GM23338 (cell line): ENCODE measurements at regions not wholly inside any gene's neighbourhood (a gene's known extent, or its start where the extent isn't known, plus 50 kb on each side); places are given as distances from the start of the nearest gene placed in this dataset.

Source experiments
- ATAC-seq: fragments of 200-7000 bp; cut with Tn5 transposase; 3 replicates; pipeline ENCODE4 v1.9.1; 2020
- DNase-seq: peaks from one replicate; pipeline ENCODE4 v3.0.0-alpha.2; 2015; ENCODE audit warnings: low spot score
- H2AFZ ChIP-seq: fragments of 200-600 bp; sonication (generic); 2 replicates; pipeline ENCODE4 v1.8.0; 2016; ENCODE audit warnings: antibody characterized with exemption, mild to moderate bottlenecking, moderate library complexity
- H3F3A ChIP-seq: fragments of 200-600 bp; sonication (generic); replicated peaks from 2 replicates; pipeline ENCODE4 v1.8.0; 2017; ENCODE audit warnings: antibody characterized with exemption, mixed run types, low read depth
- H3K27ac ChIP-seq: fragments of 200-600 bp; sonication (generic); 2 replicates; pipeline ENCODE4 v1.6.1; 2016; ENCODE audit warnings: low read depth
- H3K27me3 ChIP-seq: fragments of 200-600 bp; sonication (generic); 2 replicates; pipeline ENCODE4 v1.8.0; 2016; ENCODE audit warnings: mild to moderate bottlenecking, mixed run types, moderate library complexity; ENCODE audit not compliant: insufficient read depth
- H3K36me3 ChIP-seq: fragments of 200-600 bp; sonication (generic); 2 replicates; pipeline ENCODE4 v1.8.0; 2016; ENCODE audit warnings: mild to moderate bottlenecking; ENCODE audit not compliant: insufficient read depth
- H3K4me1 ChIP-seq: fragments of 200-600 bp; sonication (generic); 2 replicates; pipeline ENCODE4 v1.8.0; 2016; ENCODE audit warnings: mild to moderate bottlenecking, moderate library complexity; ENCODE audit not compliant: insufficient read depth
- H3K4me2 ChIP-seq: fragments of 200-600 bp; sonication (generic); 2 replicates; pipeline ENCODE4 v1.7.1; 2017; ENCODE audit warnings: mixed run types
- H3K4me3 ChIP-seq: fragments of 200-600 bp; sonication (generic); 2 replicates; pipeline ENCODE4 v1.6.1; 2016; ENCODE audit warnings: mixed run types
- H3K79me2 ChIP-seq: fragments of 200-600 bp; sonication (generic); replicated peaks from 2 replicates; pipeline ENCODE4 v1.8.0; 2017; ENCODE audit warnings: mild to moderate bottlenecking; ENCODE audit not compliant: insufficient read depth
- H3K9me2 ChIP-seq: fragments of 200-600 bp; sonication (generic); 2 replicates; pipeline ENCODE4 v1.8.0; 2017; ENCODE audit not compliant: insufficient read depth
- H4K20me1 ChIP-seq: fragments of 200-600 bp; sonication (generic); replicated peaks from 2 replicates; pipeline ENCODE4 v1.8.0; 2017; ENCODE audit warnings: mild to moderate bottlenecking; ENCODE audit not compliant: insufficient read depth
- H3K27ac Mint-ChIP-seq: 2 replicates; pipeline ENCODE4 v1.8.0; 2020; ENCODE audit warnings: inconsistent platforms, mild to moderate bottlenecking, moderate library complexity, mixed read lengths
- H3K27me3 Mint-ChIP-seq: 3 replicates; pipeline ENCODE4 v1.8.0; 2022; ENCODE audit warnings: low read depth, mild to moderate bottlenecking, moderate library complexity, mixed read lengths, inconsistent platforms; ENCODE audit not compliant: insufficient read depth, poor library complexity
- H3K36me3 Mint-ChIP-seq: 3 replicates; pipeline ENCODE4 v1.8.0; 2021; ENCODE audit warnings: low read depth, mild to moderate bottlenecking, inconsistent platforms, moderate library complexity, mixed read lengths
- H3K4me1 Mint-ChIP-seq: 3 replicates; pipeline ENCODE4 v1.8.0; 2020; ENCODE audit warnings: mild to moderate bottlenecking, inconsistent platforms, mixed read lengths
- H3K4me3 Mint-ChIP-seq: 3 replicates; pipeline ENCODE4 v1.8.0; 2021; ENCODE audit warnings: moderate library complexity, mild to moderate bottlenecking, inconsistent platforms, mixed read lengths
- H3K9me3 Mint-ChIP-seq: 3 replicates; pipeline ENCODE4 v1.8.0; 2020; ENCODE audit warnings: moderate library complexity, mild to moderate bottlenecking, inconsistent platforms, mixed read lengths
- CREB1 ChIP-seq: fragments of 250-450 bp; sonication (Bioruptor Pico); IDR thresholded peaks from 2 replicates; pipeline ENCODE4 v1.5.0; 2020; ENCODE audit warnings: low read depth, mild to moderate bottlenecking, moderate library complexity
- JUNB ChIP-seq: IDR thresholded peaks from one replicate; pipeline ENCODE4 v1.6.1; 2016; ENCODE audit warnings: antibody characterized with exemption; ENCODE audit not compliant: unreplicated experiment
- NANOG ChIP-seq: IDR thresholded peaks from 2 replicates; pipeline ENCODE4 v1.6.1; 2016; ENCODE audit warnings: antibody characterized with exemption, borderline replicate concordance
- POLR2AphosphoS5 ChIP-seq: IDR thresholded peaks from 2 replicates; pipeline ENCODE4 v1.6.1; 2016; ENCODE audit warnings: antibody characterized with exemption, low read depth
- STAT1 ChIP-seq: IDR thresholded peaks from one replicate; pipeline ENCODE4 v1.6.1; 2016; ENCODE audit warnings: antibody characterized with exemption; ENCODE audit not compliant: unreplicated experiment
- TF ChIP-seq, protein P1 (sequence below): IDR thresholded peaks from one replicate; pipeline ENCODE4 v1.6.1; 2018; ENCODE audit warnings: antibody characterized with exemption; ENCODE audit not compliant: unreplicated experiment
- TF ChIP-seq, protein P2 (sequence below), 2 experiments: fragments of 200-600 bp in 1 of 2; sonication (generic) in 1 of 2; conservative IDR thresholded peaks; 2 replicates each; pipeline versions ENCODE4 v1.5.1 to v1.6.1; 2016 to 2017; ENCODE audit warnings: antibody characterized with exemption in 2 of 2, low read depth in 2 of 2, mild to moderate bottlenecking in 2 of 2, moderate library complexity in 1 of 2
- TF ChIP-seq, protein P3 (sequence below): IDR thresholded peaks from 2 replicates; pipeline ENCODE4 v1.6.1; 2016; ENCODE audit warnings: antibody characterized with exemption

DNA sequence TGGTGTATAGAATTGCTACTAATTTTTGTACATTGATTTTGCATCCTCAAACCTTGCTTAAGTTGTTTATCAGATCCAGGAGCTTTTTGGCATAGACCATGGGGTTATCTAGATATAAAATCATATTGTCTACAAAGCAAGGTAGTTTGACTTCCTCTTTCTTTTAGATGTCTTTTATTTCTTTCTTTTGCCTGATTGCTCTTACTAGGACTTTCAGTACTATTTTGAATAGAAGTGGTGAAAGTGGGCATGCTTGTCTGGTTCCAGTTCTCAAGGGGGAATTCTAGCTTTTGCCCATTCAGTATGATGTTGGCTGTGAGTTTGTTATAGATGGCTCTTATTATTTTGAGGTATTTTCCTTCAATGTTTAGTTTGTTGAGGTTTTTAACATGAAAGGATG lies 187.9 kb upstream of the LCORL start (continued):
- TF ChIP-seq, protein P1, sequence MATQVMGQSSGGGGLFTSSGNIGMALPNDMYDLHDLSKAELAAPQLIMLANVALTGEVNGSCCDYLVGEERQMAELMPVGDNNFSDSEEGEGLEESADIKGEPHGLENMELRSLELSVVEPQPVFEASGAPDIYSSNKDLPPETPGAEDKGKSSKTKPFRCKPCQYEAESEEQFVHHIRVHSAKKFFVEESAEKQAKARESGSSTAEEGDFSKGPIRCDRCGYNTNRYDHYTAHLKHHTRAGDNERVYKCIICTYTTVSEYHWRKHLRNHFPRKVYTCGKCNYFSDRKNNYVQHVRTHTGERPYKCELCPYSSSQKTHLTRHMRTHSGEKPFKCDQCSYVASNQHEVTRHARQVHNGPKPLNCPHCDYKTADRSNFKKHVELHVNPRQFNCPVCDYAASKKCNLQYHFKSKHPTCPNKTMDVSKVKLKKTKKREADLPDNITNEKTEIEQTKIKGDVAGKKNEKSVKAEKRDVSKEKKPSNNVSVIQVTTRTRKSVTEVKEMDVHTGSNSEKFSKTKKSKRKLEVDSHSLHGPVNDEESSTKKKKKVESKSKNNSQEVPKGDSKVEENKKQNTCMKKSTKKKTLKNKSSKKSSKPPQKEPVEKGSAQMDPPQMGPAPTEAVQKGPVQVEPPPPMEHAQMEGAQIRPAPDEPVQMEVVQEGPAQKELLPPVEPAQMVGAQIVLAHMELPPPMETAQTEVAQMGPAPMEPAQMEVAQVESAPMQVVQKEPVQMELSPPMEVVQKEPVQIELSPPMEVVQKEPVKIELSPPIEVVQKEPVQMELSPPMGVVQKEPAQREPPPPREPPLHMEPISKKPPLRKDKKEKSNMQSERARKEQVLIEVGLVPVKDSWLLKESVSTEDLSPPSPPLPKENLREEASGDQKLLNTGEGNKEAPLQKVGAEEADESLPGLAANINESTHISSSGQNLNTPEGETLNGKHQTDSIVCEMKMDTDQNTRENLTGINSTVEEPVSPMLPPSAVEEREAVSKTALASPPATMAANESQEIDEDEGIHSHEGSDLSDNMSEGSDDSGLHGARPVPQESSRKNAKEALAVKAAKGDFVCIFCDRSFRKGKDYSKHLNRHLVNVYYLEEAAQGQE = no peak
- TF ChIP-seq, protein P2, sequence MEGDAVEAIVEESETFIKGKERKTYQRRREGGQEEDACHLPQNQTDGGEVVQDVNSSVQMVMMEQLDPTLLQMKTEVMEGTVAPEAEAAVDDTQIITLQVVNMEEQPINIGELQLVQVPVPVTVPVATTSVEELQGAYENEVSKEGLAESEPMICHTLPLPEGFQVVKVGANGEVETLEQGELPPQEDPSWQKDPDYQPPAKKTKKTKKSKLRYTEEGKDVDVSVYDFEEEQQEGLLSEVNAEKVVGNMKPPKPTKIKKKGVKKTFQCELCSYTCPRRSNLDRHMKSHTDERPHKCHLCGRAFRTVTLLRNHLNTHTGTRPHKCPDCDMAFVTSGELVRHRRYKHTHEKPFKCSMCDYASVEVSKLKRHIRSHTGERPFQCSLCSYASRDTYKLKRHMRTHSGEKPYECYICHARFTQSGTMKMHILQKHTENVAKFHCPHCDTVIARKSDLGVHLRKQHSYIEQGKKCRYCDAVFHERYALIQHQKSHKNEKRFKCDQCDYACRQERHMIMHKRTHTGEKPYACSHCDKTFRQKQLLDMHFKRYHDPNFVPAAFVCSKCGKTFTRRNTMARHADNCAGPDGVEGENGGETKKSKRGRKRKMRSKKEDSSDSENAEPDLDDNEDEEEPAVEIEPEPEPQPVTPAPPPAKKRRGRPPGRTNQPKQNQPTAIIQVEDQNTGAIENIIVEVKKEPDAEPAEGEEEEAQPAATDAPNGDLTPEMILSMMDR (conservative IDR thresholded peaks at IDR 0.05; ENCODE audit: low read depth in 2 of 2) = no peak
- no peak for TF ChIP-seq STAT1
- no peak for TF ChIP-seq POLR2AphosphoS5

DNA sequence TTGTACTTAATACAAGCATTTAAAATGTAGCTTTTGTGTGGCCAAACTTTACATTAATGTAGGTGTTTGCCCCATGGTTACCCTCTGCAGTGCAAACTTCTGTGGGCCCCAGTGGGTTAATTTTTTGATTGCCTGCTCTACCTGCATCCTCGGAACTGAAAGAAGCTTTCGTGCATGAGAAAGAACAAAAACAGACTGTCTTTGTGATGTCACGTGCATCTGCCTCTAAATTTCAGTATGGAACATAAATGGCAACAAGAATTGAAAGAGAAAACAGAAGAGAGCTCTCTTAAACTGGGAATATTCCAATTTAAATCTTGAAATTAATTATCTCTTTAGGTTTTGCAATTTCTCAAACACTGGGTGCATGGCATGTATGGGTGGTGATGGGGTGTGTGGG lies 182.4 kb upstream of the LCORL start:
- Histone ChIP-seq H3F3A (no peaks in the 10 kb centered on the region), H3K4me2 (no peak overlapping the region), H3K27ac (no peak overlapping the region), H3K27me3 (no peaks in the 10 kb centered on the region), H3K9me2 (peaks cover 1% of the 10 kb centered on the region; the same call in 1 of the 2 replicates), H3K4me3 (no peak overlapping the region), H3K36me3 (no peaks in the 10 kb centered on the region), H2AFZ (peak overlapping the region; percentile 23), H3K79me2 (no peaks in the 10 kb centered on the region), H4K20me1 (no peaks in the 10 kb centered on the region; the same call in 1 of the 2 replicates), H3K4me1 (no peaks in the 10 kb centered on the region)
- no peaks in the 10 kb centered on the region for H3K4me1 Mint-ChIP-seq
- DNase-seq (no peak), ATAC-seq (no peak)
- no peak overlapping the region for H3K27ac Mint-ChIP-seq
- H3K4me3 Mint-ChIP-seq = no peak overlapping the region
- H3K27me3 Mint-ChIP-seq = peaks cover 1% of the 10 kb centered on the region
- H3K9me3 Mint-ChIP-seq = no peaks in the 10 kb centered on the region
- H3K36me3 Mint-ChIP-seq = no peaks in the 10 kb centered on the region
- TF ChIP-seq, protein P1 = no peak
- TF ChIP-seq, protein P3, sequence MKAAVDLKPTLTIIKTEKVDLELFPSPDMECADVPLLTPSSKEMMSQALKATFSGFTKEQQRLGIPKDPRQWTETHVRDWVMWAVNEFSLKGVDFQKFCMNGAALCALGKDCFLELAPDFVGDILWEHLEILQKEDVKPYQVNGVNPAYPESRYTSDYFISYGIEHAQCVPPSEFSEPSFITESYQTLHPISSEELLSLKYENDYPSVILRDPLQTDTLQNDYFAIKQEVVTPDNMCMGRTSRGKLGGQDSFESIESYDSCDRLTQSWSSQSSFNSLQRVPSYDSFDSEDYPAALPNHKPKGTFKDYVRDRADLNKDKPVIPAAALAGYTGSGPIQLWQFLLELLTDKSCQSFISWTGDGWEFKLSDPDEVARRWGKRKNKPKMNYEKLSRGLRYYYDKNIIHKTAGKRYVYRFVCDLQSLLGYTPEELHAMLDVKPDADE = no peak
- TF ChIP-seq CREB1 (CRISPR knock-in tag) = no peak
- TF ChIP-seq POLR2AphosphoS5 = no peak
- no peak for TF ChIP-seq NANOG
- no peak for TF ChIP-seq JUNB
- TF ChIP-seq, protein P2 (conservative IDR thresholded peaks at IDR 0.05; ENCODE audit: low read depth in 2 of 2) = no peak
